ENCODE measurements at regions not wholly inside any gene's neighbourhood (a gene's known extent, or its start where the extent isn't known, plus 50 kb on each side); places are given as distances from the start of the nearest gene placed in this dataset.
"Not testable (repeated sequence)": the region's sequence is repeated elsewhere in the genome, so short reads cannot be mapped to it uniquely, and the experiment has no call there.

DNA sequence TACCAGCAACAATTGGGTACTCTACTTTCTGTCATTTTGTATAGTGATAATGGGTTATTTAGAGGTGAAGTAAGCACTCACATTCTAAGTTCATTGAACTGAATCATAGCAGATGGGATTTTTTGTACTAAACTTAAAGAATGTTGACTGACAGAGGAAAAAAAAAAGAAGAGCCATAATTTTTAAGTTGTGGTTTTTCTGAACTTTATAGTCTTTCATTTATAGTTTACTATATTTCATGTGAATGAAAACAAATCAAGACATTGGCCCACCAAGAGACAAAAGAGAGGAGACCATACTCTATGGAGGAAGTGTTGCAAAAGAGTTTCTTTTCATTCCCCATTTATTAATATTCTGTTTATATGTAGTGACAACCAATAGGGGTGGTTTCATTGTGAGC, 685.7 kb downstream of the BCKDHB start:
- TF ChIP-seq, protein P1, sequence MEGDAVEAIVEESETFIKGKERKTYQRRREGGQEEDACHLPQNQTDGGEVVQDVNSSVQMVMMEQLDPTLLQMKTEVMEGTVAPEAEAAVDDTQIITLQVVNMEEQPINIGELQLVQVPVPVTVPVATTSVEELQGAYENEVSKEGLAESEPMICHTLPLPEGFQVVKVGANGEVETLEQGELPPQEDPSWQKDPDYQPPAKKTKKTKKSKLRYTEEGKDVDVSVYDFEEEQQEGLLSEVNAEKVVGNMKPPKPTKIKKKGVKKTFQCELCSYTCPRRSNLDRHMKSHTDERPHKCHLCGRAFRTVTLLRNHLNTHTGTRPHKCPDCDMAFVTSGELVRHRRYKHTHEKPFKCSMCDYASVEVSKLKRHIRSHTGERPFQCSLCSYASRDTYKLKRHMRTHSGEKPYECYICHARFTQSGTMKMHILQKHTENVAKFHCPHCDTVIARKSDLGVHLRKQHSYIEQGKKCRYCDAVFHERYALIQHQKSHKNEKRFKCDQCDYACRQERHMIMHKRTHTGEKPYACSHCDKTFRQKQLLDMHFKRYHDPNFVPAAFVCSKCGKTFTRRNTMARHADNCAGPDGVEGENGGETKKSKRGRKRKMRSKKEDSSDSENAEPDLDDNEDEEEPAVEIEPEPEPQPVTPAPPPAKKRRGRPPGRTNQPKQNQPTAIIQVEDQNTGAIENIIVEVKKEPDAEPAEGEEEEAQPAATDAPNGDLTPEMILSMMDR (IDR thresholded peaks at IDR 0.05; ENCODE audit: low read depth, low read length, missing control alignments), result no peak
- no peak overlapping the region for H3K4me3 ChIP-seq (ENCODE audit: low read depth, low read length)
- DNase-seq (ENCODE audit: low read depth), result no peak

DNA sequence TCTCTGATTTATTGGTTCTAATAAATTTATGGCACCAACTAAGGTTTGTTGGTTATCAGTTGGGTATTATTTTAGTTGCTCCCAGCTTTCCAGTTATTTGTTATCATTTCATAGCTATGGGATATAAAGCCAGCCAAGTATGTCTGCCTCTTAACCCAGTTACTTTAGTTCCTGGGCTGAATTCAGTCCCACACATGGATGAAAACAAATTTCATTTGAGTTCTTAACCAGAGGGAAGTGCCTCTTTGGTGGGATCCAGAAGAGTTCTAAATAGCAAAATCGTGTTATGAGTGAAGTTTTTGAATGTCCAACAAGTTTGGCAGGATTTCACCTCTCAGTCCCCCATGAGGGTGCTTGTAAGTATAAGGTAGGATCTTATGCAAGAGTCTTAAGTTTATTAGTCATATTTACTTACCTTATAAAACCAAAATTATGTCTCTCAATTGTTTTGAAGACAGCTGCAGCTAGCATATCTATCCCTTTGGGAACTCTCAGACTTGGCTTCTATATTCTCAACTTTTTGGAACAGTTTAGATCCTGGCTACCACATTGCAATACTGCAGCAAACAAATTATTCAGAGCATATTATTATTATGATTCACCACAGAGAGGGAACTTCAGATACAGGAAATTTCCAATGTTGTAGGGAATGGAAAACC, 683.6 kb downstream of the BCKDHB start:
- no peak for DNase-seq (ENCODE audit: low read depth)
- TF ChIP-seq, protein P1 (IDR thresholded peaks at IDR 0.05; ENCODE audit: low read depth, low read length, missing control alignments), result no peak
- H3K4me3 ChIP-seq (ENCODE audit: low read depth, low read length), result no peak overlapping the region

DNA sequence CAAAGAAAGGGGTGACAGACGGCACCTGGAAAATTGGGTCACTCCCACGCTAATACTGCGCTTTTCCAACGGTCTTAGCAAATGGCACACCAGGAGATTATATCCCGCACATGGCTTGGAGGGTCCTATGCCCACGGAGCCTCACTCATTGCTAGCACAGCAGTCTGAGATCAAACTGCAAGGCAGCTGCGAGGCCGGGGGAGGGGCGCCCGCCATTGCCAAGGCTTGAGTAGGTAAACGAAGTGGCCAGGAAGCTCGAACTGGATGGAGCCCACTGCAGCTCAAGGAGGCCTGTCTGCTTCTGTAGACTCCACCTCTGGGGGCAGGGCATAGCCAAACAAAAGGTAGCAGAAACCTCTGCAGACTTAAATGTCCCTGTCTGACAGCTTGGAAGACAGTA, 676.8 kb downstream of the BCKDHB start:
- DNase-seq (ENCODE audit: low read depth); H3K4me3 ChIP-seq (ENCODE audit: low read depth, low read length): not testable (repeated sequence)

DNA sequence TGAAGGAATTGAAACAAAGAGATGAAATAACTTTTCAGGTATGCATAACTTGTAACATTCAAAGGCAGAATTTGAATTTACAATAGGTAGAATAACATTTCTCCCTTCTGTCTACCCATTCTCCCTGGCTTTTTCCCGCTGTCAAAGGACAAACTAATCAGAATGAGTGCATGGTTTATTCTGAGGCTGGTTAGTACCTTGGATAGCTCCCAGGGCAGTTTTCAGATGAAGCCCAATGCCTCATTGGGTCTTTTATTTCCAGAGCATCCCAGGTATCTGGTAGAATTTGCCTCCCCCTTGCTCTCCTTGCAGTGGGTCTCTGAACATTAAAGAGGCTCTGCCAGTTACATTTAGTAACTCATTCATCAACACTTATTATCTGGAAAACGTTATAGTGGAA, 665.5 kb downstream of the BCKDHB start:
- TF ChIP-seq, protein P1 (IDR thresholded peaks at IDR 0.05; ENCODE audit: low read depth, low read length, missing control alignments), result no peak
- no peak overlapping the region for H3K4me3 ChIP-seq (ENCODE audit: low read depth, low read length)
- no peak for DNase-seq (ENCODE audit: low read depth)

DNA sequence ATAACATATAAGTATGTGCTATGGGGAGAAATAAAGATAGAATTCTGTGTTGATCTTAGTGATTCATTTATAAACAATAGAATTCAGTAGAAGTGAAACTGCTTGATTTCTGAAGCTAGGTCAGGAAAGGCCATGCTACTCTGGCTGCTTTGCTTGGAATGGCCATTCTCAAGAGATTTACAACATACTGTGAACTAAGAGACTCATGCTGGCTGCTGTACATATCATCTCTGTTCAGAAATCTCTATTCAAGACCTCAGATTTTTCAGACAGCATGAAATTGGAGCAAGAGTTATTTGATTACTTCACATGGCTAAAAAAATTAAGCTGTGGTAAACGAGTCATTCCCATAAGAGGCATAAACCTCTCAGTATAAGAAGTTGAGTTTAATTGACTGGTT, 662.6 kb downstream of the BCKDHB start:
- TF ChIP-seq, protein P1 (IDR thresholded peaks at IDR 0.05; ENCODE audit: low read depth, low read length, missing control alignments), result no peak
- no peak overlapping the region for H3K4me3 ChIP-seq (ENCODE audit: low read depth, low read length)
- no peak for DNase-seq (ENCODE audit: low read depth)

DNA sequence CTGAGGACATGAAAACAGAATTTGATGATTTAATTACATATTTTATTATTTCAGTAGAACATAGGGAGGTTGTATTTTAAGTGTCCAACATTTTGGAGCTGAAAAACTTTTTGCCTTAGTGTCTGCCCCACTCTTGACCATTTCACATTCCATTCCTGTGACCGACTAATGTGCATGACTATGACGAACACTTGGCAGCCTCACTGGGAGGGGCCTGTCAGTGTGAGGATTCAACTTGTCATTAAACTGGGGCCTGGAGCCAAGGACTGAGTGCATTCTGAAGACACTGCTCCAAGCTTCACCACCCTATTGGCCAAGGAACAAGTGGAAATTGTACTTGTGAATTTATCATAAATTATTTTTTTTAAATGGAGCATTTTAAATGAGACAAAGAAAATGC, 661.3 kb downstream of the BCKDHB start:
- DNase-seq (ENCODE audit: low read depth), result no peak
- TF ChIP-seq, protein P1 (IDR thresholded peaks at IDR 0.05; ENCODE audit: low read depth, low read length, missing control alignments), result no peak
- no peak overlapping the region for H3K4me3 ChIP-seq (ENCODE audit: low read depth, low read length)

DNA sequence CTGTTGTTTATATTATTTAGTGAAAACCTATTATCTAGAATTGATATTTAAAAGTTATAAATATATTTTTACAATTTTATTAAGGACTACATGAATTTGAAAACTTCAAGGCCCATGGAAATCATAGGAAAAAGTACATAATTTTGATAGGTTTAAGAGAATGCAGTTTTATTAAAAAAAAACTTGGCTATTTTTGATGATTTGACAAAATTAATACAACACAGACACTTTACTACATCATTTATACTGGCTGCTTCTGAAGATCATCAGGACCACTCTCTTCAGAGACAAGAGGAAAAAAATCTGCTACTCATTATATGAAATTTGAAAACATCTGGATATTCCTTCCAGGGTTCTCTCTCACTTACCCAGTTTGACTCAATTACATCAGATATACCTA, 637.7 kb downstream of the BCKDHB start:
- no peak overlapping the region for H3K4me3 ChIP-seq (ENCODE audit: low read depth, low read length)
- TF ChIP-seq, protein P1 (IDR thresholded peaks at IDR 0.05; ENCODE audit: low read depth, low read length, missing control alignments), result no peak
- no peak for DNase-seq (ENCODE audit: low read depth)

Measured in GM12864 (cell line).